IPS DF 6.9 (cell line): ENCODE measurements at regions not wholly inside any gene's neighbourhood (a gene's known extent, or its start where the extent isn't known, plus 50 kb on each side); places are given as distances from the start of the nearest gene placed in this dataset.

Experiments used
- DNase-seq: peaks from one replicate; pipeline ENCODE4 v3.0.0-alpha.2; 2013; ENCODE audit warnings: low read depth, low spot score
- H3K27ac ChIP-seq: one replicate; pipeline ENCODE4 v1.5.1; 2013; ENCODE audit warnings: low read length, control low read depth
- H3K27me3 ChIP-seq: 2 replicates; pipeline ENCODE4 v1.6.1; 2013; ENCODE audit warnings: mild to moderate bottlenecking, low read length; ENCODE audit not compliant: control insufficient read depth, insufficient read depth
- H3K36me3 ChIP-seq: 2 replicates; pipeline ENCODE4 v1.6.1; 2013; ENCODE audit warnings: low read length; ENCODE audit not compliant: control insufficient read depth, insufficient read depth
- H3K4me1 ChIP-seq: 2 replicates; pipeline ENCODE4 v1.6.1; 2013; ENCODE audit warnings: low read length; ENCODE audit not compliant: control insufficient read depth, insufficient read depth
- H3K4me3 ChIP-seq: 2 replicates; pipeline ENCODE4 v1.5.1; 2013; ENCODE audit warnings: mild to moderate bottlenecking, low read length
- H3K9me3 ChIP-seq: 2 replicates; pipeline ENCODE4 v1.6.1; 2013; ENCODE audit warnings: low read length, inconsistent platforms; ENCODE audit not compliant: control insufficient read depth, insufficient read depth
- WGBS: extraction: QIAGEN DNeasy Blood & Tissue Kit; methylation state at CpG from one replicate; pipeline ENCODE4 v1.1.7; 2013; ENCODE audit warnings: mixed read lengths, missing lambda C conversion rate; ENCODE audit not compliant: insufficient read length, insufficient coverage; 5-methylcytosine and 5-hydroxymethylcytosine counted together

- no peaks in the 10 kb centered on the region for H3K36me3 ChIP-seq
- no peaks in the 10 kb centered on the region for H3K9me3 ChIP-seq
- no peak overlapping the region for H3K4me3 ChIP-seq
- no CpG with 5 or more reads among the region's 1 CpG for WGBS
- peaks cover 2% of the 10 kb centered on the region; the same call in 1 of the 2 replicates for H3K4me1 ChIP-seq
- no peak overlapping the region for H3K27ac ChIP-seq
- no peaks in the 10 kb centered on the region for H3K27me3 ChIP-seq
- DNase-seq: no peak
Observed at GRCh38 chr2:173656086-173656485, 301.4 kb downstream of the CDCA7 start.

DNA sequence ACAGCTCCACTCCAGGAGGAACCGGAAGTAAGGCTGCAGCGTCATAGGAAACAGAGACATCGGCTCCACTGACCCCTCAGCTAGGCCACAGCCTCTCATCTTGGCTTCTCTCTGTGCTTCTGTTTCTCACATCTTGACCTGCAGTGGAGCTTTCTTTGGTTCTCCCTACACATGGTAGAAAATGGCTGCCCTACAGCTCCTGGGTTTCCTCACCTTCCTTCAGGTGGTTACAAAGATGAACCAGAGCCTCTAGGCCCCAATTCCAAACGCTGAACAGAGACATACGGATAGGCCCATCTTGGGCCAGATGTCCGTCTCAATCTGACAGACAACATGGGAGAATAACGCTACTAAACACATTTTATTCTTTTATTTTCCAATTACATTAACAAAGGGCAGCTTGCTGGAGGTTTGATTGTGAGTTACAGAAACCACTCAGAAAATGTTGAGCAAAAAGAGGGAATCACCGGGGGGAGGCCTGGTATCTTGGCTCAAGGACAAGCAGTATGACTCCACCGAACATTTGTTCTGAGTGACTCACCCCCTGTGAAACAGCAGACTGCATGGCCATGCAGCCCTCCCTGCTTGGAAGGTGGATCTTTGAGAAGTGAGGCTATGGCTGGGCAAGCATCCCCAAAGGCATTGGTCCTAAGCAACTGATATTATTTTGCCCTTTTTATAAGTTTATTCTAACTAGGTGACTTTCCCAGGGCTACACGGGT is 303.5 kb downstream of the CDCA7 start:
- DNase-seq: no peak
- Histone ChIP-seq H3K36me3 (no peaks in the 10 kb centered on the region), H3K4me1 (peaks cover 2% of the 10 kb centered on the region; the same call in 1 of the 2 replicates), H3K27me3 (no peaks in the 10 kb centered on the region), H3K9me3 (no peaks in the 10 kb centered on the region), H3K4me3 (no peak overlapping the region), H3K27ac (no peak overlapping the region)
- no CpG with 5 or more reads among the region's 10 CpGs for WGBS

- Histone ChIP-seq H3K27me3 (no peaks in the 10 kb centered on the region), H3K4me3 (no peak overlapping the region), H3K9me3 (no peaks in the 10 kb centered on the region), H3K36me3 (no peaks in the 10 kb centered on the region), H3K4me1 (peaks cover 1% of the 10 kb centered on the region; the same call in 1 of the 2 replicates), H3K27ac (no peak overlapping the region)
- no peak for DNase-seq
- WGBS: no CpG with 5 or more reads among the region's 2 CpGs
Observed at GRCh38 chr2:173658946-173659371, 304.3 kb downstream of the CDCA7 start.

GRCh38 chr2:173659509-173659908 is 304.8 kb downstream of the CDCA7 start:
- WGBS: no CpG with 5 or more reads among the region's 8 CpGs
- Histone ChIP-seq H3K27me3 (no peaks in the 10 kb centered on the region), H3K36me3 (no peaks in the 10 kb centered on the region), H3K4me3 (no peak overlapping the region), H3K9me3 (no peaks in the 10 kb centered on the region), H3K4me1 (no peaks in the 10 kb centered on the region), H3K27ac (no peak overlapping the region)
- DNase-seq: no peak

DNA sequence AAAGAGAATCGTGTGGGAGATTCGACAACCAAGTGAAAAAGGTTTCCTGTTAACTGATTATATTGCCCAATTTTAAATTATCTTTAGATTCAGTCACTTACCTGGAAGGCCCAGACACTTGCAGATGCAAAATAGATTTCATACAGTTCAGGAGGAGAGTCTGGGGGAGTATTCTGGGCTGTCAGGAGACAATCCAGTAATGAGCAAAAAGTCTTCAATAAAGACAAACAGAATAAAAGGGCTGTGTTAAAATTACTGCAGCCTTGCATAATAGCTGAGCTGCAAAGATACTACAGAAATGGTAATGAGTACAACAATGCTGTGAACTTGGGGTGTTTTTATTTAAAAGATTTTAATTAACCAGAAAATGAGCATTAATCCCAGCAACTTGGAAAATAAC is 303.6 kb downstream of the SP3 start:
- H3K27ac ChIP-seq: no peak overlapping the region
- no peaks in the 10 kb centered on the region for H3K9me3 ChIP-seq
- no peaks in the 10 kb centered on the region for H3K36me3 ChIP-seq
- no peaks in the 10 kb centered on the region for H3K27me3 ChIP-seq
- H3K4me3 ChIP-seq: no peak overlapping the region
- H3K4me1 ChIP-seq: no peaks in the 10 kb centered on the region
- no peak for DNase-seq
- WGBS: no CpG with 5 or more reads among the region's 2 CpGs

GRCh38 chr2:173663353-173663752 is 301.8 kb downstream of the SP3 start:
- DNase-seq: no peak
- Histone ChIP-seq H3K27ac (no peak overlapping the region), H3K4me3 (no peak overlapping the region), H3K36me3 (no peaks in the 10 kb centered on the region), H3K9me3 (no peaks in the 10 kb centered on the region), H3K4me1 (no peaks in the 10 kb centered on the region), H3K27me3 (no peaks in the 10 kb centered on the region)
- WGBS: no CpG with 5 or more reads among the region's 4 CpGs

- no peak overlapping the region for H3K27ac ChIP-seq
- H3K9me3 ChIP-seq: no peaks in the 10 kb centered on the region
- no peaks in the 10 kb centered on the region for H3K4me1 ChIP-seq
- WGBS: no CpG with 5 or more reads among the region's 5 CpGs
- no peak for DNase-seq
- H3K36me3 ChIP-seq: no peaks in the 10 kb centered on the region
- no peak overlapping the region for H3K4me3 ChIP-seq
- H3K27me3 ChIP-seq: no peaks in the 10 kb centered on the region
Observed at GRCh38 chr2:173663835-173664512, 301.2 kb downstream of the SP3 start.

- H3K36me3 ChIP-seq: no peaks in the 10 kb centered on the region
- H3K27ac ChIP-seq: no peak overlapping the region
- no peak for DNase-seq
- H3K9me3 ChIP-seq: no peaks in the 10 kb centered on the region
- WGBS: no CpG with 5 or more reads among the region's 6 CpGs
- no peaks in the 10 kb centered on the region for H3K4me1 ChIP-seq
- no peaks in the 10 kb centered on the region for H3K27me3 ChIP-seq
- H3K4me3 ChIP-seq: no peak overlapping the region
Observed at GRCh38 chr2:173664513-173664910, 300.7 kb downstream of the SP3 start.

DNA sequence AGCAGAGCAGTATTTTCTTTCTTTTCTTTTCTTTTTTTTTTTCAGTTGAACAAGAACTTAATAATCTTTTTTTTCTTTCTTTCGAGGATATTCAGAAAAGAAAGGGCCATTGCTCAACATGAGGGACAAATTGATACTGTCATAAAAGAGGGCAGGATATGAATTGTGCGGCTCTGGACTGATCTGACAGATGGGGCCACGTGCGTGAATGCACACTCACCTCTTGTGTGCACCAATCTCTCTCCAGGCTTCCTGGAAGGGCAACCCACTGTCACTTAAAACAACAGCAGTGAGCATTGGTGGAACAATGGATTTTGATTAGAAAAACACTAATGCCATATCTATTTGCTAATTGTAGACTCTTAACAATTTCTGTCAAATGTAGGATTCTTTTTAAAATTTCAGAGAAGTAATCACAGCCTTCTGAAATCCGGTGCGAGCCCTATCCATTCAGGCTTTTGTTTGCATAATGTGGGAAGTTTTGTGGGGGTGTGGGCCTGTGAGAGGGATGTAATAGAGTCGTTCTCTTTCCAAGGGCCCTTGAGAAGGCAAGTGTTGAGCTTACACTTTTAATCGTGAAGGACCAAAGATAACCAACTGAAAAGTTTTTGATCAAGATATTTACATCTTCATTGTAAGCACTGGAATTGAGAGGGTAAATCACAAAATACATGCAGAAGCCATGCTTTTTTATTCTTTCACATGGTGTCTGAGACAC is 298.8 kb downstream of the SP3 start:
- no peak for DNase-seq
- no peaks in the 10 kb centered on the region for H3K27me3 ChIP-seq
- H3K36me3 ChIP-seq: no peaks in the 10 kb centered on the region
- H3K27ac ChIP-seq: no peak overlapping the region
- H3K4me1 ChIP-seq: no peaks in the 10 kb centered on the region
- no peaks in the 10 kb centered on the region for H3K9me3 ChIP-seq
- WGBS: no CpG with 5 or more reads among the region's 8 CpGs
- no peak overlapping the region for H3K4me3 ChIP-seq

DNA sequence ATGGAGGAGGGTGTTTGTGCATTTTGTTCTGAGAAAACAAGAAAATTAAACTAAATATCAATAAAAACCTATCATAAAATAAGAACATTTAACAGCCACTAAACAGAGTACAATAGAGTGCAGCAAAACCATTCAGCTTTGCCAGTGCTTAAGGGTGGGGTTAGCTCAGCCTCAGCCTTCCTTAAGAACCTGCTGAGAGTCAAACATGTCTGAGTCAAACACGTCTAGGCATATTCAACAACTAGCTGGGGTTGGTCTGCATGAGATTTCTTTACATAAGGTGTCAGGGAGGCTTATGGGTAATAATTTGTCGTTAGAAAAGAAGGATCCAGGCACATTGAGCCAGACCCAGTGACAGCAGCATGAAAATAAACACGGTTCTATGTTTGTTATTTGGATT is 298.2 kb downstream of the SP3 start:
- no peaks in the 10 kb centered on the region for H3K27me3 ChIP-seq
- no peaks in the 10 kb centered on the region for H3K9me3 ChIP-seq
- H3K27ac ChIP-seq: no peak overlapping the region
- WGBS: no CpG with 5 or more reads among the region's 3 CpGs
- DNase-seq: no peak
- H3K4me1 ChIP-seq: no peaks in the 10 kb centered on the region
- no peak overlapping the region for H3K4me3 ChIP-seq
- no peaks in the 10 kb centered on the region for H3K36me3 ChIP-seq
